Common myeloid progenitor, CD34-positive (primary cell): ENCODE measurements at regions not wholly inside any gene's neighbourhood (a gene's known extent, or its start where the extent isn't known, plus 50 kb on each side); places are given as distances from the start of the nearest gene placed in this dataset.

Source experiments
- CTCF ChIA-PET: fragments of 350-600 bp; sonication (Branson Sonifier 250); formaldehyde crosslinking; loops from one replicate; lab custom pipeline; 2021; ENCODE audit warnings: antibody characterized with exemption; lab: Charles Lee
- POLR2A ChIA-PET: fragments of 350-600 bp; sonication (Branson Sonifier 250); formaldehyde crosslinking; loops from one replicate; lab custom pipeline; 2021; ENCODE audit warnings: antibody characterized with exemption; lab: Charles Lee
- DNase-seq, 3 donors: peaks; one replicate each; pipeline versions ENCODE4 v3.0.0 to v3.0.0-alpha.2; 2013
- H3K27ac ChIP-seq, 2 experiments: 1 replicate in 1 of 2; 2 replicates in 1 of 2; pipeline ENCODE4 v1.7.0; 2013; ENCODE audit warnings: inconsistent platforms in 2 of 2, low read length in 2 of 2, mild to moderate bottlenecking in 2 of 2, low read depth in 1 of 2, moderate library complexity in 1 of 2; ENCODE audit not compliant: severe bottlenecking in 2 of 2, insufficient read depth in 1 of 2, poor library complexity in 1 of 2
- H3K27me3 ChIP-seq, 5 experiments: replicated peaks in 2 of 5; 1 replicate in 3 of 5; 2 replicates in 2 of 5; pipeline versions ENCODE4 v1.6.1 to v1.7.0; 2013; ENCODE audit warnings: low read length in 4 of 5, mild to moderate bottlenecking in 2 of 5, moderate library complexity in 2 of 5, inconsistent platforms in 1 of 5; ENCODE audit not compliant: insufficient read depth in 5 of 5, control insufficient read depth in 4 of 5
- H3K36me3 ChIP-seq, 4 experiments: 1 replicate in 2 of 4; 2 replicates in 2 of 4; pipeline versions ENCODE4 v1.6.1 to v1.7.0; 2013; ENCODE audit warnings: low read length in 3 of 4, control low read depth in 1 of 4, mild to moderate bottlenecking in 1 of 4; ENCODE audit not compliant: control insufficient read depth in 4 of 4, insufficient read depth in 4 of 4
- H3K4me1 ChIP-seq, 4 experiments: 1 replicate in 3 of 4; 2 replicates in 1 of 4; pipeline versions ENCODE4 v1.6.1 to v1.7.1; 2013; ENCODE audit warnings: low read length in 3 of 4, mild to moderate bottlenecking in 3 of 4, control low read depth in 1 of 4, inconsistent platforms in 1 of 4, moderate library complexity in 1 of 4; ENCODE audit not compliant: control insufficient read depth in 4 of 4, insufficient read depth in 4 of 4; ENCODE audit errors: control extremely low read depth in 1 of 4
- H3K4me3 ChIP-seq, 7 experiments: 1 replicate in 4 of 7; 2 replicates in 3 of 7; pipeline versions ENCODE4 v1.5.1 to v1.7.0; 2013; ENCODE audit warnings: mild to moderate bottlenecking in 7 of 7, low read length in 6 of 7, moderate library complexity in 6 of 7, inconsistent platforms in 2 of 7, low read depth in 2 of 7, control low read depth in 1 of 7; ENCODE audit not compliant: insufficient read depth in 4 of 7, control insufficient read depth in 1 of 7; ENCODE audit errors: extremely low read depth in 1 of 7
- H3K9me3 ChIP-seq, 5 experiments: 1 replicate in 4 of 5; 2 replicates in 1 of 5; pipeline versions ENCODE4 v1.6.1 to v1.7.1; 2013; ENCODE audit warnings: low read length in 4 of 5, mild to moderate bottlenecking in 2 of 5, inconsistent platforms in 1 of 5, low read depth in 1 of 5, moderate library complexity in 1 of 5; ENCODE audit not compliant: control insufficient read depth in 4 of 5, insufficient read depth in 2 of 5; ENCODE audit errors: control extremely low read depth in 1 of 5
- WGBS: methylation state at CpG from one replicate; pipeline ENCODE4 v1.1.5; 2013; ENCODE audit not compliant: insufficient coverage; 5-methylcytosine and 5-hydroxymethylcytosine counted together

DNA sequence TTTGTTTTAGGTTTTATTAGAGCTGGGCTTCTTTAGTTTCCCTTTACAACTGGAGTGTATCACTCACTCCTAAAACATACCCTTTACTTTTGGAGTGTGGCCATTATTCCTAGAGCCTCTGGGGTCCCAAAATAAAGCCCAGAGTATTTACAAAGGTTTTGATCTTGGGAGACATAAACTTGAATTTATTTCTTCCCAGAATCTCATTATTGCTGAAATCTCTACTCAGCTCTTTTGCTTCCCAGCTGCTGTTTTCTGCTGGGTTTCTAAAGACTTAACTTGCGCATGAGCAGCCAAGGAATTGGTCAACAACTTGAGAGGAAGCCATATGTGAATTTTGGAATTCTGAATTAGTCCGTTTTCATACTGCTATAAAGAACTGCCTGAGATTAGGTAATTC is 94.5 kb upstream of the NRSN1 start:
- Histone ChIP-seq H3K27me3 (no peaks in the 10 kb centered on the region), H3K9me3 (peaks cover 2 to 10% (median 4%) of the 10 kb centered on the region in 5 experiments), H3K27ac (no peak overlapping the region), H3K4me1 (no peaks in the 10 kb centered on the region), H3K4me3 (no peak overlapping the region), H3K36me3 (no peaks in the 10 kb centered on the region)
- ChIA-PET POLR2A (no interaction called here), CTCF (no interaction called here)
- WGBS, result 100% methylated on average over 2 of the region's 2 CpGs
- no peak for DNase-seq

DNA sequence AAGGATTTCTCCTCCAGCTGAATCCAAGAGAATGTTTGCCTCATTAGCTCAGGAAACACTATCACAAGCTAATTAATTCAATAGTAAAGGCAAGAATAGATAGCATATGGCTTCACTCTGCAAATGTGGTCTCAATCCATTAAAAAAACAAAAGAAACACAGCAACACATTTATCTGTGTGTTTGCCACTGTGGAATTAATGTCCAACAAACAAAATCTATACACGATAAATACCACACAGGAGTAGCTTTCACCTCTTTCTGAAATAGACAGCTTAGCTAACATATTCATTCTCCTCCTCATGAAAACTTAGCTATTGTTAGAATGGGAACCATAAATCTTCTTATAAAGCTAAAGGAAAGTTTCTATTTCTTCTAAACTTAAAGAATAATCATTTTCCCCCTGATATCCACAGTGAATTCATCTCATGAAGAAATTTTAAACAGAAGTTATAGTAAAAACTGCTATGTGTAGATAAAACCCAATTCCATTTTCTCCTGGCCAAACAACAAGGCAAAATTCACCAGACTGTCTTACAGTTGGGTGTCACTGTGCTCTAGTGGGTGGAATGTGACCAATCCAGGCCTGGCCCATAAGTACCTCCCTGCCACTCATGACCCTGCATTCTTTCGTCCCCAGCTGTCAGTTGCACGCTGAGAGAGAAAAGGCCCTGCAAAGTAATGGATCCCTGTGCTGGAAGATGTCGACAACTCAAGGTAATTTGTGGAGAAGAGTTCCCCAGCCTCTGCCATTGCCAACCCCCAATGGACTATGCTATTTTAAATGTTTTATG is 92.9 kb upstream of the NRSN1 start:
- ChIA-PET CTCF (no interaction called here), POLR2A (no interaction called here)
- no peaks in the 10 kb centered on the region for H3K36me3 ChIP-seq
- no peaks in the 10 kb centered on the region for H3K4me1 ChIP-seq
- no peak overlapping the region for H3K4me3 ChIP-seq
- no peak overlapping the region for H3K27ac ChIP-seq
- WGBS, result 93% methylated on average over 4 of the region's 4 CpGs
- H3K9me3 ChIP-seq, result peaks cover under 1 to 8% (median 2%) of the 10 kb centered on the region in 5 experiments
- no peak for DNase-seq
- no peaks in the 10 kb centered on the region for H3K27me3 ChIP-seq

DNA sequence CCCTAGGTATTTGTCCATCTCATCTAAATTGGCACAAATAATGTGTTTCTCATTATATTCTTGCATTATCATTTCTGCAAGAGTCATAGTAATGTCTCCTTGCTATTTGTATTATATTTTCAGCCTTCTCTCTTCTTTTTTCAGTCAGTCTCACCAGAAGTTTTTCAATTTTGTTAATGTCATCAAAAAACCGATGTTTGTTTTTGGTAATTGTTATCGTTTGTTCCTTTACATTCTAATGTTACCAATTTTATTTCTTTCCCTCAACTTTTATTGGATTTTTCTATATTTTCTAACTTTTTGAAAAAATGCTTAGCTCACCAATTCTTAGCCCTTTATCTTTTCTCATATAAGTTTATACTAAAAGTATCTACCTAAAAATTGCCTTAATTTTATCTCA is 82.2 kb upstream of the NRSN1 start:
- POLR2A ChIA-PET, result no interaction called here
- no peaks in the 10 kb centered on the region for H3K4me1 ChIP-seq
- CTCF ChIA-PET, result no interaction called here
- WGBS, result no CpG with 5 or more reads among the region's 2 CpGs
- no peaks in the 10 kb centered on the region for H3K36me3 ChIP-seq
- H3K9me3 ChIP-seq, result peaks cover 0 to 7% (median 0%) of the 10 kb centered on the region in 5 experiments
- H3K4me3 ChIP-seq, result no peak overlapping the region
- H3K27me3 ChIP-seq, result no peaks in the 10 kb centered on the region
- DNase-seq, result no peak
- H3K27ac ChIP-seq, result no peak overlapping the region

DNA sequence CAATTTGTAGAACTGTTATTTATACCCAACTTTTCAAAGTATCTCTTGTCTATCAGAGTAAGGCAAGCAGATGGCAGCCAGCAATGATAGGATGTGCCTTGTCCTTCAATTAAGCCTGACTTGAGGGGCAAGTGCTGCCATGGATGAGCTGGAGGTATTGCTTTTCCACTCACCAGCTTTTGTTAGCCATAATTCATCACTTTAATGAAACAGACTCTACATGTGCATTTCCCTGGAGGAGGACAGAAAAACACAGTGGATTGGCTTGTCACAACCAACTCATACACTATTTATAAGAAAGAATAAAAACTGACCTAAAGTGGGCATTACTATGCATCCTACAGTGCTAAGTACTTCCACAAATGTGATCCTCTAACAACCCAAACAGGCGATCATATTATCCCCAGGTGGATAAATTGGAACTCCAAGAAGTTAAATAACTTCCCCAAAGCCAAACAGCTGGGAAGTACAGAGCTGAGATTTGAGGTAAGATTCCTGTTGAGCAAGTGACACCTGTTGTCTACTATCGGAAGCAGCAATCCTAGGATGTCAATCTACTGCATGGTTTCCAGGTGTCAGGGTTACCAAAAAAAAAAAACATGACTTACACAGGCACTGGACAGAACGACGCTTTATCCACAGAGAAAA is 73.9 kb upstream of the NRSN1 start:
- ChIA-PET POLR2A (no interaction called here), CTCF (no interaction called here)
- Histone ChIP-seq H3K27ac (no peak overlapping the region), H3K9me3 (no peaks in the 10 kb centered on the region), H3K36me3 (no peaks in the 10 kb centered on the region), H3K4me1 (no peaks in the 10 kb centered on the region), H3K27me3 (no peaks in the 10 kb centered on the region), H3K4me3 (no peak overlapping the region)
- 96% methylated on average over 4 of the region's 4 CpGs for WGBS
- DNase-seq, result no peak

DNA sequence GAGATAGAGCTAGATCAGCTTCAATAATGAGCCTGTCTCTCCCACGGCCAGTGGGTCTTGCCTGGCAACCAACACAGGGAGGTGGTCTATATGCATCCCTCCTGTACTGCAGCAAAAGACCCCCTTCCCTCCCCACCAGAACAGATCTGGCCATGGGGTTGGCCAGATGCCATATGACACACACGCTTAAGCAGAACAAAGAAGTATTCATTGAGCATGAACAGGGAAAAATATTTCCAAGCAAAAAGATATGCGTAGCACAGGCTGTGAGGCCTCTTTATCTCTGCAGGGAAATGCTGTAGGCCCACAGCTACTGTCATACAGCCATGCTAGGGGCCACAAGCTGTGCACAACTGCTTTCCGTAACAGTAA is 73.4 kb upstream of the NRSN1 start:
- Histone ChIP-seq H3K4me1 (no peaks in the 10 kb centered on the region), H3K27me3 (no peaks in the 10 kb centered on the region), H3K36me3 (no peaks in the 10 kb centered on the region), H3K9me3 (no peaks in the 10 kb centered on the region), H3K27ac (no peak overlapping the region), H3K4me3 (no peak overlapping the region)
- POLR2A ChIA-PET, result no interaction called here
- CTCF ChIA-PET, result no interaction called here
- DNase-seq, result no peak
- WGBS, result 92% methylated on average over 2 of the region's 4 CpGs

DNA sequence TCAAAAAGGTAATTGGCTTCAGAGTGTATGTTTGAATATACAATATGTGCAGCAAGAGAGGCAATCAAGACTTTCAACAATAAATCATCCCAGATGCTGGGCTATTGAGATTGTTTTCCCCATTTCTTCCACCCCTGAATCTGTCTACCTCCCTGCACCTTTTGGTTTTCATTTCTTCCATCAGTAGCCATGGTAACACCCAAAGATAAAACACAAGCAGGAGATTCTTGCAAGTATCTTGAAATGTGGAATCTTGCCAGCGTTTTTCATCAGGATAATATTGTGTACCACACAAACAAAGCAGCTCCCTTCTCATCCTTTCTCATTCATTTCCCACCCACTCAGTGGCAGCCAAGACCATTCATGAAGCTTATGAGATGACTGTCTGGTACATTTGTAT is 73.0 kb upstream of the NRSN1 start:
- no peaks in the 10 kb centered on the region for H3K36me3 ChIP-seq
- ChIA-PET CTCF (no interaction called here), POLR2A (no interaction called here)

DNA sequence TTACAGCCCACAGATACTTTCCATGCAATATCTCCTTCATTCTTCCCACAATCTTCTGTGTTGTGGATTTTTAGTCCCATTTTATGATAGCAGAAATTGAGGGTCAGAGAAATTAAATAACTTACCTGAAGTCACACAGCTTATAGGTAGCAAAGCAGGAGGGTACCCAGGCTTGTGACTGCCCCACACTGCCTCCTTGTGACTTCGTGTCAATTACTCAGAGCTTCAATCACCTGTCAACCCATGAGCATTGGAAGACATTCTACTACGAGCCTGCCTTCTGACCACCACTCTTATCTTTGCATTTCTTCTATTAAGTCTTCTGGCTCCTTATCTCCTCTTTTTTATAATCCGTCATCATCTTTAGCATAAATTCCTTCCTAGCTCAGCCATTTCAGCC is 71.6 kb upstream of the NRSN1 start:
- WGBS, result 94% methylated on average over 3 of the region's 3 CpGs

More for the DNA sequence above, 73.0 kb upstream of the NRSN1 start:
- Histone ChIP-seq H3K27me3 (no peaks in the 10 kb centered on the region), H3K9me3 (no peaks in the 10 kb centered on the region), H3K4me1 (no peaks in the 10 kb centered on the region), H3K27ac (no peak overlapping the region), H3K4me3 (no peak overlapping the region)
- no CpG with 5 or more reads among the region's 1 CpG for WGBS
- no peak for DNase-seq

More for the DNA sequence above, 71.6 kb upstream of the NRSN1 start:
- POLR2A ChIA-PET, result no interaction called here
- no peak for DNase-seq
- Histone ChIP-seq H3K36me3 (no peaks in the 10 kb centered on the region), H3K4me1 (no peaks in the 10 kb centered on the region), H3K27ac (no peak overlapping the region), H3K27me3 (no peaks in the 10 kb centered on the region), H3K9me3 (no peaks in the 10 kb centered on the region), H3K4me3 (no peak overlapping the region)
- CTCF ChIA-PET, result no interaction called here
